GM21717 (cell line): ENCODE measurements at regions not wholly inside any gene's neighbourhood (a gene's known extent, or its start where the extent isn't known, plus 50 kb on each side); places are given as distances from the start of the nearest gene placed in this dataset.

Source experiments
- ATAC-seq: cut with Tn5 transposase; IDR thresholded peaks from one replicate; pipeline ENCODE4 v1.9.1; 2021; ENCODE audit warnings: mild to moderate bottlenecking, moderate library complexity; ENCODE audit not compliant: unreplicated experiment

GRCh38 chr2:74735009-74735408, 81.0 kb downstream of the SEMA4F start:
- ATAC-seq: no peak

GRCh38 chr2:74735564-74735963, 81.5 kb downstream of the SEMA4F start:
- ATAC-seq: no peak

GRCh38 chr2:74736589-74736988, 82.5 kb downstream of the SEMA4F start:
- no peak for ATAC-seq

- no peak for ATAC-seq
Measured at GRCh38 chr2:74738586-74738985, 84.5 kb downstream of the SEMA4F start.

GRCh38 chr2:74739129-74739528, 85.1 kb downstream of the SEMA4F start:
- no peak for ATAC-seq

GRCh38 chr2:74739733-74740241, 85.7 kb downstream of the SEMA4F start:
- no peak for ATAC-seq

- ATAC-seq: no peak
Measured at GRCh38 chr2:74740395-74740740, 86.3 kb downstream of the SEMA4F start.

- ATAC-seq: no peak
Measured at GRCh38 chr2:74740741-74741431, 86.8 kb downstream of the SEMA4F start.

- no peak for ATAC-seq
Measured at GRCh38 chr2:74741629-74742028, 87.6 kb downstream of the SEMA4F start.

- ATAC-seq: no peak
Measured at GRCh38 chr2:74742471-74742870, 88.4 kb downstream of the SEMA4F start.

GRCh38 chr2:74743039-74743438, 89.0 kb downstream of the SEMA4F start:
- ATAC-seq: no peak

- ATAC-seq: no peak
Measured at GRCh38 chr2:74743778-74744177, 89.7 kb downstream of the SEMA4F start.

- ATAC-seq: no peak
Measured at GRCh38 chr2:74744731-74745515, 89.0 kb upstream of the HK2 start.

- ATAC-seq: no peak
Measured at GRCh38 chr2:74745766-74746165, 88.2 kb upstream of the HK2 start.

- no peak for ATAC-seq
Measured at GRCh38 chr2:74746480-74746879, 87.4 kb upstream of the HK2 start.

GRCh38 chr2:74747411-74748080, 86.4 kb upstream of the HK2 start:
- ATAC-seq: no peak

- no peak for ATAC-seq
Measured at GRCh38 chr2:74748665-74749064, 85.3 kb upstream of the HK2 start.

GRCh38 chr2:74749432-74749831, 84.5 kb upstream of the HK2 start:
- no peak for ATAC-seq

- no peak for ATAC-seq
Measured at GRCh38 chr2:74751981-74752851, 81.7 kb upstream of the HK2 start.

GRCh38 chr2:74755386-74755785, 78.5 kb upstream of the HK2 start:
- ATAC-seq: no peak

GRCh38 chr2:74756356-74756890, 77.5 kb upstream of the HK2 start:
- ATAC-seq: no peak
